Inflammatory macrophage treated with lipopolysaccharide for 4 hours (primary cell): ENCODE measurements at regions not wholly inside any gene's neighbourhood (a gene's known extent, or its start where the extent isn't known, plus 50 kb on each side); places are given as distances from the start of the nearest gene placed in this dataset.

Source experiments
- DNase-seq: peaks from one replicate; pipeline ENCODE4 v3.0.0-alpha.2; 2020

DNA sequence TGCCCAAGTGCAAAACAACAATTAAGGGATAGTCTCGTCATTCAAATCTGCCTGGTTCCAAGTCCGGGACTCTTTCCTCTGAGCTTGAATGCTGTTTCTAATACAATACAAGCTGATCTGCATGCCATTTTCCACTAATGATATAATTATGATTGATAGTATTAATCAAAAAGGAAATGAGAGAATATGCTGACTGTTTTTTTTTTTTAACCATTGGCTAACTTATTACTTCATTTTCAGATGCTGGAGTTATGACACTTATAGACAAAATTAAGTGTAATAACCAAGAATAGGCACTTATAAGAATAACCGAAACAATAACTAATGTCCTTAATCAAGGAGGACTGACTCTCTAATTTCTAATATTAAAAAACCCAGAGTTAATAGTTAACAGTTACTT is 343.6 kb downstream of the LPIN1 start:
- DNase-seq: no peak

DNA sequence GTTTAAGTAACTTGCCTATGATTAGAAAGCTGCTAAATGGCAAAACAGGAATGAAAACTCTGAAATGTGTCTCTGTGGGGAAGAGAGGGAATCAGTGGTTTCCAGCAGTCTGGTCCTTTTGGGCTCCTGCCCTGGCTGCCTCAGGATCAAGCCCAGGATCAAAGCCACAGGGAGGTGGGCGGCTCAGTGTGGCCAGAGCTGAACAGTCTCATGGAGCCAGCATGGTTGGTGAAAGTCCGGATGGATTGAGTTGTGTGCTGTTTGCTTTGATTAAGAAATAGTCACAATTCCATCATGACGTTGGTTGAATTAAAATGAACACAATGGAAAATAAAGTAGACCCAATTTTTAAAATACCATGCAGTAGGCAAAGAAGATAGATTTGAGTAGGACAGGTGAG is 344.2 kb downstream of the LPIN1 start:
- no peak for DNase-seq

DNA sequence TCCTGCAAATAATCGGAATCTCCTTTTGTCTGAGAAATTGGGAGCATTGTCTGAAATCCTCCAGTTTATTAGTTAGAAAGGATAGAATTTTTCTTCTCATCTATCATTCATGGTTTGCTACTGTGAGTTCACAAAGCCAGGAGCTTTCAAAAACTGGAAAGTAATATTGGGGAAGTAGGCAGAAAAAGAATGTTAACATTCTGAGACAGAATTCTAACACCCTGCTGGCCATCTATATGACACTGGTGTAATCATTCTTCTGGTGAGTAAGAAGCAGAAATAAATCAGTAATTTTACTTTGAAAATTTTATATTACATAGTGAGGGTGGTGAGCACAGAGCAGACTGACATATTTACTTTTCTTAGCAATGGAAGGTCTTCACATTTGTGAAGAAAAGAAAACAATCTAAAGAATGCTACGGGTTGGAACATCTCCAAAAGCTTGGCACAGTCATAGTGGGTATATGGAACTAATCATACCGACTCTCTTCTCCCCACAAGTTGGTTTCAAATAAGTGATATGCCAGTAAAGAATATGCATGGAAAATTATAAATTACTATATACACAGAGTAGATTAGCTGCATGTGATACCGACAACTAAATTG is 344.9 kb downstream of the LPIN1 start:
- no peak for DNase-seq

DNA sequence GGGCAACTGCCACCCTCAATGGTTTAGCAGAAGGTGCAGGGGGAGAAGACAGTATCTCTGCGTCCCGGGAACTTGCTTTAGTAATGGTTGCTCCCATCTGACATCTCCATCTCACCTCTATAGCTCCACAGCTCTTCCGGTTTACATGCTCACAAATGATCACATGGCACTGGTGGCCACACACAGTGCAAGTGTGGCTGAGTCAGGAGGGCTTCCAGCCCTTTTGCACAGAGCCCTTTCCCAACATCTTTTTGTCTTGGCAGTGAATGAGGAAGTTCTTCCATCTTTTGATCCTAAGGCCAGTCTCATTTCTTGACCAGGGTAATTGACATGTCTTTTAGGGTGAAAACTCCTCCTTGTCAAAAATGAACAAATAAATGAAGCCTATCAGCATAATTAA is 347.7 kb downstream of the LPIN1 start:
- DNase-seq: peak; percentile 34

DNA sequence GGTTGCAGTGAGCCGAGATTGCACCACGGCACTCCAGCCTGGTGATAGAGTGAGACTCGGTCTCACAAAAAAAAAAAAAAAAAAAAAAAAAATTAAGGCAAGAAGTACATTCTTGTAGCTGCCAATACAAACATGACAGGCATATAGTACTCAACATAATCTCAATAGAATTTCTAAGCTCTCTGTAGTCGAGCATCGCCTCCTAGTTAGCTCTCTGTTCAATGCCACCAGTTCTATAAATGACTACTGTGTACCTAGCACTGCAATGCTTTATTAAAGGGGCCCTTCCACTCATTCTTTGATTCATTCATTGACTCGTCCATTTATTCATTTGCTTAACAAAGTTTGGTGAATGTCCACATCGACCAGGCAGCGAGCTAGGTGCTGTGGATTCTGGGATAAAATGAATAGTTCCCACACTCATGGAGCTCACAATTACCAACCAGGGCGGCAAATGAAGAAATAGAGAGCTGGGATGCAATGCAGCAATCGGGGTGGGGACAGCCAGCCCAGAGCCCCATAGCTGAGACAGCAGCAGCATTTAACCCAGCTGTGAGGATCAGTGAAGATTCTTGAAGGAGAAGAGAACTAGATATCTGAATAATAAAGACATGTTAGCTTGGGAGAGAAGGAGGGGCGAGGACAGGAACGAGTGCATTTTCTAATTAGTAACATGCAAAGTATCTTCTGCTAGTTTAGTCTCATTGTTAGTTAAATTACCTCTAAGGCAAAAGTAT is 349.8 kb downstream of the LPIN1 start:
- DNase-seq: no peak

DNA sequence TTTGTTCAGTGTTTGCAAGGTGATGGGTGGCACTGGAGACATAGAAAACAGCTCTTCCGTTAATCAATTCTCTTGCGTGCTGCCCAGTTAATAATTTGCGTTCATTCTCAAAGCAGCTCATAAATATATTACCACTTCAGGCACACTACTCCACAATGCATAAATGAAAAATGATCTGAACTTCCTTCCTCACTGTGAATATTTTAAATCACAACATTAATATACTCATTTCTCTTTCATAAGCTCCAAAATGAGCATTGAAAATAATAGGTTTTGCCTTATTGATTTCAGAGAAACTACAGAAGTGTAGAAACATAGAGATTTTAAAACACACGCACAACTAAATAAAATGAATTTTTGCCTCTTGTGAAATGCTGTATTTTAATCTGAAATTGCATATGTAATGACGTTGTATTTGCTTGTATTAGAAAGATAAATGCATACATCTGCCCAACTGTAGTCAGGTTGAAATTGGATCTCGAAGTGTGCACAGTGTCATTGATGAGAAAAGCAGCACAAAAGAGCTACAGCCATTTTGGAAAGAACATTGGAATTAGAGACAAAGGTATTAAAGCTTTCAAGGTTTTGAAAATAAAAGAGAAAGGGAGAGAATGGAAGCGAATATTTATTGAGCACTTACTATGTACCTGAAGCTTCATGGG is 350.5 kb downstream of the LPIN1 start:
- no peak for DNase-seq

DNA sequence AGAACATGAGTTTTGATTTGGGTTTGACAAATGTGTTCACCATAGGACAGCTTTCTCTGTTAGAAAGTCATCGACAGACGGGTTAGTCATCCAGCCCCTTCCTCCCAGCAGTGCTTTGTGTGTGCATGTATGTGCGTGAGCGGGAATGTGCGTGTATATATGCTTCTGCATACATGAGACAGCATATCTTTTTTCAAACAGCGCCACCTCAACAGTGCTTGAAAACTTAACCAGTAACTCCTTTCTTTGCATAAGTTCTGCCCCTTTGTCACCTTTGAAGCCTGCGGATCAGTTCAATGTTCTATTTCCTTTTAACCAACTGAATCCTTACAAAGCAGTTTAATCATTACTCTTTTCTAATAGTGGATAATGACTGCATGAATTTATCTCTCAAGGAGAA is 351.4 kb downstream of the LPIN1 start:
- no peak for DNase-seq

DNA sequence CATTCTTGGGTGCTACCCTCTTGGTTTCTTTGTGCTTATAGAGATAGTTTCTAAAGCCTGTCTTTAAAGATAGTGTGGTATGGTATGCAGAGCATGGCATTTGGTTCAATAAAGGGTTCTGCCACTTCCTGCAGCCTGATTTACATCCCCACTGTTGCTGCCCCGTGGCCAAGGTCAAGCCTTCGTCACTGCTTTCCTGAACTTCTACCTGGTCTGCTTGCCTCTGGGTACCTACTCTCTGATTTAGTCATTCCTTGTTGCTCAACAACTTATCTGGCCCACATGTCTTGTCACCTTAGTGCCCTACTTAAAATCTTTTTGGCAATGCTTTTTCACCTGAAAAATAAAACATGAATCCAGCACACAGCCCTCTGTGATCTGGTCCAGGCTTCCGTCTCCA is 352.9 kb downstream of the LPIN1 start:
- no peak for DNase-seq

DNA sequence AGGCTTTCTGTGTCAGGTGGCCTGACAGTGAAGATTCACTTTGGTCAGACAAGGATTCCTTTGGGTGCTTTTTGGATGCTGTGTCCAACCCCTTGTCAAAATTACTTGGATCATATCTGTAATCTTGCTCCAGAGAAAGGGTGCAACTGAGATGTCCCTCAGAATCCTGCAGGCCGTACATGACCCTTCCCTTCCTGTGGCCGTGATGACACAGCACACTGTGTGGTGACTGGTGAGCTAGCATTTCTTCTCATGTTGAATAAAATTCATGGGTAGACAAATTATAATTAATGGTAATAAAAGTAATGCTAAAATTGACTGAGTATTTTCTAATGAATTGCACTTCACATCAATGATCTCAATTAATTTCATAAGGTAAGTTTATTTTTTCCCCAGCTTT is 356.2 kb downstream of the LPIN1 start:
- no peak for DNase-seq

DNA sequence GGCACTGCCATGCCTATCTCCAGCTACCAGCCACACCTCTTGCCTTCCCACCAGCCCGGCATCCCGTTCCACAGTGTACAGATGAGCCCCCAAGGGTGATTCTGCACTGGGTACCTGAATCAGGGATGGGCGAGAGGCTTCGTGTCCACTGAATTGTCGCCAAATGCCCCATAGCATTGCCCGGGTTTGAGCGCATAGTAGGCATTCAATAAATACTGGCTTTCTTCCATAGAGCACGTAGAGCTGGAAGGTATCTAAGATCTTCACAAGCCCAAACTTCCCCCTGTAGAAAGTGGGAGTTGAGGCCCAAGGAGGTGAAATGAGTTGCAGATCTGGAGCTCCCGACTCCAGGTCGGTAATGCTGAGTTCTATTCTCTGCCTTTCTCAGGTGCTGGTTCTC is 358.7 kb downstream of the LPIN1 start:
- no peak for DNase-seq

DNA sequence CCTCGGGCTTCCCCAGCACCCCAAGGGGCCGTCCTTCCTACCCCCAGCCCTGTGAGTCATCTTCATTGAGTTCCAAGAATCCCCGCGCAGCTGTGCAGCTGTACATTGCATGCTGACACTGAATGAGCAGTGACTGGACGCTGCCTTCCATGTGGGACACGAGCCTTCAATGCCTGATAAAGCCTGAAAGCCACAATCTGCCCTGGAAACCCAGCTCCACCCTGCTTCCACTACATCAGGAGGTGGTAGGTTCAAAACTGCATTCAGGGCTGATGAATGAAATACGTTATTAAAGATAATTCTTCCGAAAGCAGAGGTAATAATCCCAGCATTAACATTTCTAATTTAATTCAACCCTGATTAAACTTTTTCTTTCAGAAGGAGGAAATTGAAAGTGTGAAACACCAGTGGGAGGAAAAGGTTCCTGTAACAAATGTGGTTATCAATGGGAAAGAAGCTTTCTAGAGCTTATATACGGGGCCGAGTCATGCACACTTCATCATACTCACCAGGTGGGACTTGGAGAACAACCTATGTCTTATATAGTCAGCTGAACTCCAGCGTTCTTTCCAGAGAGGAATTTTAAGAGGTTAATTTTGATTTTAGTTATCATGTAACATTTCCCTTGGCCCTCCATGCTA is 360.1 kb downstream of the LPIN1 start:
- DNase-seq: peak; percentile 55

DNA sequence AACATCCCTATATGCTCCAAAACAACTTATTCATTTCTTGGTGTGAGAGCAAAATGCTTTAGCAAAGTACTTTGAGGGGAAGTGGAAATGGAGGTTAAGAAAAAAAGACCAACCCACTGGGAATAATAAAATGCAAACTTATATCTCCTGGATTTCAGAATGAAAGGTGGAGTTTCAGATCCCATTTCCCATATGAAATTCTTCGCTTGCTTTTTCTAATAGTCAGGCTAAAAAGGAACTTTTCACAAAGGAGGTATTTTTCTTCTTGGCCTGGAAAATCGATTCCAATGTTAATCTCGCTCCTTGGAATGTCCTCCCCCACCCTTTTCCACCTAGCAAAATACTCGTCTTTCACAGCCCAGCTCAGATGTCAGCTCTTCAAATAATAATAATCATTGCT is 360.9 kb downstream of the LPIN1 start:
- no peak for DNase-seq

DNA sequence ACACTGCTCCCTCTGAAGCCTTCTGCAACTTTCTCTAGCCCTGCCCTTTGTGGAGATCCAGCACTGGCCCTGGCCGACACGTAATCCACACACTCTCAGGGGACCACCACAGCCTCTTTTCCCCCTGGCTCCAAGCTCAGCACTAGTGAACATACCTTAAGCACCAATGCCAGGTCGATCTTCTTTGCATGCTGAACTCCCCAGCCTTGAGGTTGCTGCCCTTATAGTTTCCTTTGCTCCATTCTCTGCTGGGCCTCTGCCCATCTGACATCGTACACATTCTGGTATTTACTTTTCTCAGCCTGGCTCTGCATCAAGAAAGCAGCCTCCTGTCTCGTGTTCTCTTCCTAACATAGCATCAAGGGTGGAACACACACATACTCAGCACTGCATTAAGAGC is 361.5 kb downstream of the LPIN1 start:
- DNase-seq: no peak

DNA sequence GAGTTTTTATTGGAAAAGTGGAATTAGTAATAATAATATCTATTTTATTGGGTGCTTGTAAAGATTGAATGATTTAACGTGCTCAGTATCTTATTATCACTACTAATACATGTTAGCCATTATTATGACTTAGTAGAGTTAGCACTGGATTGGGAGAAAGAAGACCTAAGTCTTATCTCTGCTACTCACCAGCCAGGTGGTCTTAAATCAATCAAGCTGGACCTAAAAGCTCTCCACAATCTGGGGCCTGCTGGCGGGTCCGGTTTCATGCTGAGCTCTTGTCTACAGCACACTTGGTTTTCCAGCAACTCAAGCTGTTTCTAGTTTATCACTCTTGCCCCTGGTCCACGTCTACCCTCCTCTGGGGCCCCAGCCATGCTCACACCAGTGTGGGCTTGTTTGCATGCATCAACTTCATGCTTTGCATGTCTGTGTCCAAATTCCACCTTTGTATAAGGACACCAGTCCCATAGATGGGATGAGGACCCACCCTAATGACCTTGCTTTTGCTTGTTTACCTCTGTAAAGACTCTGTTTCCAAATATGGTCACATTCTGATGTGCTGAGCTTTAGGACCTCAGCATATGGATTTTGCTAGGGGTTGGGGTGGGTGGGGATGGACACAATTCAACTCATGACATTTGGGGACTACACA is 363.1 kb downstream of the LPIN1 start:
- DNase-seq: no peak

DNA sequence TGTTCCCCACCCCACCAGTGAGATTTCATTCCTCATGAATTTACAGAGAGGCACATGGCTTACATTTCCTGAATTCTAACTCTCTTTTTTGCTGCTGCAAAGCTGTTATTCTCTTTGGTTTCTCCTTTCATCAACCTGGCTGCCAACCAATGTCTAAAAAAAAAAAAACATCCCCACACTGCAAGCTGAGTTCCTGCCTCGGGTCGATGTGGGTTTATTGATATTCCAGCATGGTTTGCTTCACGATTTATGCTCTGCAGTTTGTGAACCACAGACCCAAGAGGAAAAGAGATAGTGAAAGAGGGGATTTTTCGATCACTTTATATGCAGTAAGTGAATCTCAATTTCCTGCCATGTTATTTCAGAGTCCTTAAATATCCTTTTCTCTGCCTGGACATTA is 363.6 kb downstream of the LPIN1 start:
- no peak for DNase-seq

DNA sequence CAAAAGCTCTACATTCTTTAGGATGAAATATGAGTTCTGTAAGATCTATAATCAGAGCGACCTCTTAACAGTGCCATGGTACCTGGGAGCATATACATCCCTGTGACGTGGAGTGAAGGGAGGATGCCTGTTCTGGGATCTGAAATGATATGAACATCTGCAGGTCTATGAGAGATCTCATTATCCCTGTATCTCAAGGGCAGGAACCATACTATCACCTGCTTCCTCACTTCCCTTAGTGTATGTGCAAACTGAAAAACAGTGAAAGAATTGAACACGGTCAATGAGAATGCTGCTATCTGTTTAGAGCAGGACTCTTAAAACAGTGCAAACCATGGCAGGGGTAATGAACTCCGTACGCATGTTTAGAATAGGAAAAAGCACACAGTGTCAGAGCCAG is 364.0 kb downstream of the LPIN1 start:
- DNase-seq: no peak

DNA sequence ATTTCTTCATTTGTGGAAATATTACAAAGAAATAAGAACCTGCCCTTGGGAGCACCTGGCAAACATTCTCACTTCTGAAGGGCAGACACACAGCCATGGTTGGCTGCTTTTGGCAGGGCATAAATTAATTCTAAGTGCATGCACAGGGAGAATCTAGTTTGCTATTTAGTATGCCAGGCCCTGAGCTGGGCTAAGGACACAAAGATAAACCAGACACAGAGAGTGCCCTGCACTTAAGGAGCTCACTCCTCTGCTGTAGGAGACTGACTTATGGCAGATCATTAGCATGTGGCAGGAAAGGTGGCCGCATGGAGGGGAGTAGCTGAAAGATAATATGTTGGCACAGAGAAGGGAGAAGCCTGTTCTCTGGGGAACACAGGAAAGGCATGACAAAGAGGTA is 367.0 kb downstream of the LPIN1 start:
- no peak for DNase-seq

DNA sequence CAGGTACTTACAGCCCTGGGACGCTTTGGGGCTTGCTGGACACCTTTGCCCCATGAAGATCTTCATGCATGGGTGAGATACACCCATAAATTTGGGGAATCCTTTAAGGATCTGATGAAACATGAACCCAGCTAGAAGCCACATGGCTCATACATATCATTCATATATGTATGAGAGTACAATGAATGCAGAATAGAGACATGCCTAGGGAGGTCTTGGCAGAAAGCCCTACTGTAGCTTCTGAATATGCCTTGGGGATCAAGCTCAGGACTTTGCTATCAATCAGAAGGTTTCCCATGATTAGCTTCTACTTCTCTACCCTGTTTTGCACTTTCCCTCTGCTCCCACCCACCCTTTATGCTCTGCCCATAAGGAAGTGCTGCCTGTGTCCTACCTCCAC is 368.4 kb downstream of the LPIN1 start:
- DNase-seq: no peak

DNA sequence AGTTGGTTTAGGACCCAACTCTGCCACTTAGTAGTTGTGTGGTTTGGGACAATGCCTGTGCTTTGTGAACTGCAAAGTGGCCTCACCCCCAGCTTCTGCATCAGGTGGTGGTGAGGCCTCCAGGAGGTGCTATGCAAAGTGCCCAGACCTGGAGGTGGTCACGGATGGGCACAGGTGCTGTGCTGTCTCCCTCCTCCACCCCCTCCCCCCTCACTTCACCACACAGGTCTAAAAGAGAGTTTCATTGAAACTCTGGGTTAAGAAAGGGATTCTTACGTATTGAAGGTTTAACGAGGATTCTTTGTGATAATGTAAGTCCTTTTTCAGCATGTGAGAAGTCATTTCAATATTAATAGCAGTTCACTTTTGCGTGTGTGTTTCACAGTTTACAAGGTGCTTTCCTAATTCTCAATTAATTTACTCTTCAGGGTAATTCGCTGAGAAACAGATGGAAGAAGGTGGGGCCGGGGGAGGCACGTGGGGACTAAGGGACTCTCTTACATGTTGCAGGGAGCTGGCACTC is 369.9 kb downstream of the LPIN1 start:
- DNase-seq: no peak

DNA sequence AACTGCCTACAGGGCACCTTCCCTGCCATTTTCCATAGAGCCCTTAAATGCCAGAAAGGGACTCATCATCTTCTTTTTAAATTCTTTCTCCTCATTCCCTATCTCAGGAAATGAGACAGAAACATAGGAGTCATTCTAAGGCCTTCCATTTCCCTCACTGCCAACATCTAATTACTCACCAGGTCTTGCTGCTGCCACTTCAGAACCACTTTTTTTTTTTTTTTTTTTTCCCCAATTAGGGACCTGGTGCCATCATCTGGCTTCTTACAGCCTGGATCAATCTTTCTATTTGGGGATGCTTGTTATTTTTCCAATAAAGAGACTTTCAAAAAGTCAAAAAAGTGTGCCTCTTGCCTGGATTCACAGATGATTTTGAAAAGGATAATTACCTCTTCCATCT is 373.4 kb downstream of the LPIN1 start:
- DNase-seq: no peak

DNA sequence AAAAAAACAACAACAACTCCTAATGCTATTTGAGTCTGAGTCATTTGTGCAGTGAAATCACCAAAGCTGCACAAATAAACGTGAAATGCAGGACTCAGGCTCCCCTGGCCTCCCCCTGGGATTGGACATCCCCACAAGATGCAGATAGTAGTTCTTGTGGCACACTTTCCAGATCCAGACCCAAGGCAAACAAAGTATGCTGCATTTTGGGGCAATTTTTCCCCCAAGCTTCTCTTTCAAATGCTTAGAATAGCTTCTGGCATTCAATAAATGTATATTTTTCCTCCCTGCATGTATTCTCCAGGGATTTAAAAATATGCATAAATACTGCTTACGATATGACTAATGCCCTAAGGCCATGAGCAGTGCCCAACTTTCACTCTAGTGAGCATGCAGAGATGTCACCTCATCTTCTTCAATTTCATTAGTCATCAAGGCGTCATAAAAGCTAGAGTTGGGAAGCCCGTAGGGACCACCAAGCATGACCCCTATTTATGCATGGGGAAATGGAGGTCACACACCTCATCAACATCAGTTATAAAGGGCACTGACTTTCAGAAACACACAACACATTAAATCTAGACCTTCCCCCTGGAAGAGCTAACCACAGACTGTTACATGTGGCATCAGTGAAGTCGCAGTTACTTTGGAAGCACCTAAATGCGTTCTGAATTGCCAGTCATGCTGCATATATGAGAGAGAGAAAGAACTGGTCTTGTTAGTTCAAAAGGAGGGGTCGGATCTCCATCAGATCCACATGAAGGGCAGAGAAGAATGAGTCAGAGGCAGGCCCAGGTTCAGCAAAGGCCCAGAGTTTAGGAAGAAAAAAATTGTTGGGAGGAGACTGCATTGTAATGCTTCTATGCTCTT is 374.1 kb downstream of the LPIN1 start:
- no peak for DNase-seq

DNA sequence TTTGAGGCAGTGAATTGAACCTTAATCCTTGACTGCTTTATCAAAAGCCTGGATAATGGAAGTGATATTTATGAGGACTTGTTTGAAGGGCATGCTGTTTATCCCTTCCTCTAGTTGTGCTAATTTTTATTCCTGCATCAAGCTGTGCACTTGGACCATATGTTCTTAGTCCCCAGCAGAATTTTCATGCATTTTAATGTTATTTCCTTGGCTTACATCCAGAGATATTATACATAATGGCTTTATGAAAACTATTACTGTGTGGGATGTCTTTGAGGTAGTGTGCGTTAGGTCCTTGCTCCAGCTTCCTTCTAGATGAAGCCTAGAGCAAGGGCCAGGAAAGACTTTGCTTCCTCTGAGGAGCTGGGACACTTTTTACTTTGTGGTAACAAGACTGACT is 378.4 kb downstream of the LPIN1 start:
- no peak for DNase-seq
